ENCODE measurements at regions not wholly inside any gene's neighbourhood (a gene's known extent, or its start where the extent isn't known, plus 50 kb on each side); places are given as distances from the start of the nearest gene placed in this dataset.

- Histone ChIP-seq H3F3A (ENCODE audit: low read length, unreplicated experiment) (no peaks in the 10 kb centered on the region), H3K9me3 (ENCODE audit: low read length) (peaks cover 12% of the 10 kb centered on the region; the same call in 1 of the 2 replicates), H3K9ac (ENCODE audit: low read length) (no peak overlapping the region), H3K4me2 (ENCODE audit: low read length) (no peak overlapping the region), H3K27me3 (ENCODE audit: low read length) (no peaks in the 10 kb centered on the region), H4K20me1 (ENCODE audit: low read length) (no peaks in the 10 kb centered on the region), H3K4me1 (ENCODE audit: insufficient read depth, low read length) (no peaks in the 10 kb centered on the region), H3K79me2 (ENCODE audit: low read length) (no peaks in the 10 kb centered on the region), H2AFZ (ENCODE audit: low read length) (no peak overlapping the region), H3K36me3 (ENCODE audit: low read depth, low read length) (no peaks in the 10 kb centered on the region), H3K27ac (ENCODE audit: low read length) (no peak overlapping the region), H3K9me2 (replicated peaks; ENCODE audit: low read length) (no peaks in the 10 kb centered on the region), H3K4me3 (ENCODE audit: low read length) (no peak overlapping the region)
- no peak for DNase-seq
- ChIA-PET POLR2A (ENCODE audit: unreplicated experiment) (no interaction called here), CTCF (no interaction called here)
- intact Hi-C loops (cut with micrococcal nuclease), result no loop called here
- no peak for TF ChIP-seq EZH2phosphoT487 (IDR thresholded peaks at IDR 0.05; ENCODE audit: borderline replicate concordance, low read length)
- no peak for TF ChIP-seq CTCF (conservative IDR thresholded peaks at IDR 0.05; ENCODE audit: low read depth, low read length)
- no peak for TF ChIP-seq EZH2 (IDR thresholded peaks at IDR 0.05; ENCODE audit: low read length, unreplicated experiment)
- ATAC-seq, result no peak
- no TSS peak for BruUV-seq (replicated peaks)
These were observed 416.0 kb upstream of the IRX2 start for GRCh38 chr5:3167473-3167872.

DNA sequence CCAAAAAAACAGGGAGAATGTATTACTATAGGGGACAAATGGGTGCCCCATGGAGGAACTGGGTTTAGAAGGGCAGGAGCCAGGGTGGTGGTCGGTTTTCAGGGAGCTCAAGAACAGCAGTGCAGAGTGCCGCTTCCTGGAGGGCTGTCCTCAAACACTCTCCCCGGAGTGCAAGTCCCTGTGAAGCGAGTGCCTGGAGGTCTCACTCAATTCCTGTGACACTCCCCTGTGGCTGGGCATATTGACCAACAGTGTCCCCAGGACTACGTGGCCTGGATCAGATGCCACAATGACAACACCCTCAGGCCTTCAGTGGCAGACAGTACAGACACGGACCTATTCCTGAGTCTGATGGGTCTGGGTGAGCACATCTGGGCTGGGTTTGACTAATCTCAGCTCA, 412.1 kb upstream of the IRX2 start:
- no TSS peak for BruUV-seq (replicated peaks)
- ATAC-seq (no peak), DNase-seq (no peak)
- intact Hi-C loops (cut with micrococcal nuclease), result no loop called here
- H3K36me3 ChIP-seq (ENCODE audit: low read depth, low read length), result no peaks in the 10 kb centered on the region
- H2AFZ ChIP-seq (ENCODE audit: low read length), result no peak overlapping the region
- no peak overlapping the region for H3K4me3 ChIP-seq (ENCODE audit: low read length)
- no peaks in the 10 kb centered on the region for H3K79me2 ChIP-seq (ENCODE audit: low read length)
- no peaks in the 10 kb centered on the region for H4K20me1 ChIP-seq (ENCODE audit: low read length)
- H3K4me2 ChIP-seq (ENCODE audit: low read length), result no peak overlapping the region
- H3F3A ChIP-seq (ENCODE audit: low read length, unreplicated experiment), result no peaks in the 10 kb centered on the region
- no peak overlapping the region for H3K9ac ChIP-seq (ENCODE audit: low read length)
- no peaks in the 10 kb centered on the region for H3K27me3 ChIP-seq (ENCODE audit: low read length)
- H3K9me2 ChIP-seq (replicated peaks; ENCODE audit: low read length), result no peaks in the 10 kb centered on the region
- H3K27ac ChIP-seq (ENCODE audit: low read length), result no peak overlapping the region
- TF ChIP-seq EZH2 (IDR thresholded peaks at IDR 0.05; ENCODE audit: low read length, unreplicated experiment) (no peak), CTCF (conservative IDR thresholded peaks at IDR 0.05; ENCODE audit: low read depth, low read length) (no peak)
- CTCF ChIA-PET, result no interaction called here
- 0 out of 2 replicates have a peak, but pooled peaks cover 6% of the 10 kb centered on the region for H3K9me3 ChIP-seq (ENCODE audit: low read length)
- POLR2A ChIA-PET (ENCODE audit: unreplicated experiment), result no interaction called here
- H3K4me1 ChIP-seq (ENCODE audit: insufficient read depth, low read length), result no peaks in the 10 kb centered on the region

DNA sequence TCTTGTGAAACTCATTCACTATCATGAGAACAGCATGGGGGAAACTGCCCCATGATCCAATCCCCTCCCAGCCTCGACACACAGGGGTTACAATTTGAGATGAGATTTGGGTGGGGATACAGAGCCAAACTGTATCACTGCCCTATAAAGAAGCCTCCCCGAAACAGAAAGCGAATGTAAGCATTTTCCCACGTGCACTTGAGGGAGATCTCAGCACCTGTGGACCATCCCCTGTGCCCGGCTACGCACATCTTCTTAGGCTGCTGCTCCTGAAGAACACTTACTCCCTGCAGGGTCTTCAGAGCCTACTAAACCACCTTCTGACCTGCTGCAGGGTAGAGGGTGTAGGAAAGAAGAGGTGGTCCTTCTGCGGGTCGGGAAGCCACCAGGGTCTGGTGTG, 410.2 kb upstream of the IRX2 start:
- H3K9me3 ChIP-seq (ENCODE audit: low read length), result 0 out of 2 replicates have a peak, but pooled peaks cover 3% of the 10 kb centered on the region
- intact Hi-C loops (cut with micrococcal nuclease), result no loop called here
- no peaks in the 10 kb centered on the region for H4K20me1 ChIP-seq (ENCODE audit: low read length)
- H3K4me2 ChIP-seq (ENCODE audit: low read length), result no peak overlapping the region
- DNase-seq (no peak), ATAC-seq (no peak)
- H3K4me3 ChIP-seq (ENCODE audit: low read length), result no peak overlapping the region
- H3K36me3 ChIP-seq (ENCODE audit: low read depth, low read length), result no peaks in the 10 kb centered on the region
- no peak for TF ChIP-seq EZH2 (IDR thresholded peaks at IDR 0.05; ENCODE audit: low read length, unreplicated experiment)
- no peak for TF ChIP-seq EZH2phosphoT487 (IDR thresholded peaks at IDR 0.05; ENCODE audit: borderline replicate concordance, low read length)
- no peak for TF ChIP-seq CTCF (conservative IDR thresholded peaks at IDR 0.05; ENCODE audit: low read depth, low read length)
- H3K9me2 ChIP-seq (replicated peaks; ENCODE audit: low read length), result no peaks in the 10 kb centered on the region
- H3K27ac ChIP-seq (ENCODE audit: low read length), result no peak overlapping the region
- H2AFZ ChIP-seq (ENCODE audit: low read length), result no peak overlapping the region
- H3K4me1 ChIP-seq (ENCODE audit: insufficient read depth, low read length), result no peaks in the 10 kb centered on the region
- CTCF ChIA-PET, result no interaction called here
- no peak overlapping the region for H3K9ac ChIP-seq (ENCODE audit: low read length)
- no peaks in the 10 kb centered on the region for H3K79me2 ChIP-seq (ENCODE audit: low read length)
- POLR2A ChIA-PET (ENCODE audit: unreplicated experiment), result no interaction called here
- H3K27me3 ChIP-seq (ENCODE audit: low read length), result no peaks in the 10 kb centered on the region
- no peaks in the 10 kb centered on the region for H3F3A ChIP-seq (ENCODE audit: low read length, unreplicated experiment)
- BruUV-seq (replicated peaks), result no TSS peak
